Calu3 (cell line): ENCODE measurements at regions not wholly inside any gene's neighbourhood (a gene's known extent, or its start where the extent isn't known, plus 50 kb on each side); places are given as distances from the start of the nearest gene placed in this dataset.

Experiments used
- BruUV-seq: library from RNA; stranded (reverse); fragments of 400-500 nt; replicated peaks from 2 replicates; lab custom pipeline; 2021; lab: Mats Ljungman, UMichigan
- CTCF ChIA-PET: fragments of 300-600 bp; sonication (Branson Sonifier 250); formaldehyde crosslinking; loops from one replicate; lab custom pipeline; 2022; ENCODE audit warnings: antibody characterized with exemption; lab: Charles Lee
- DNase-seq: peaks from one replicate; pipeline ENCODE4 v3.0.0; 2022
- H3K27ac Mint-ChIP-seq: one replicate; pipeline ENCODE4 v1.8.0; 2022; ENCODE audit warnings: mixed read lengths; ENCODE audit not compliant: unreplicated experiment
- H3K27me3 Mint-ChIP-seq: one replicate; pipeline ENCODE4 v1.8.0; 2022; ENCODE audit warnings: mixed read lengths; ENCODE audit not compliant: unreplicated experiment
- H3K36me3 Mint-ChIP-seq: one replicate; pipeline ENCODE4 v1.8.0; 2022; ENCODE audit warnings: mild to moderate bottlenecking, moderate library complexity, mixed read lengths; ENCODE audit not compliant: insufficient read depth, unreplicated experiment
- H3K4me1 Mint-ChIP-seq: one replicate; pipeline ENCODE4 v1.8.0; 2022; ENCODE audit warnings: mild to moderate bottlenecking, low read depth, mixed read lengths; ENCODE audit not compliant: unreplicated experiment
- H3K4me3 Mint-ChIP-seq: one replicate; pipeline ENCODE4 v1.8.0; 2022; ENCODE audit warnings: mild to moderate bottlenecking, low read depth, moderate library complexity, mixed read lengths; ENCODE audit not compliant: unreplicated experiment
- H3K9me3 Mint-ChIP-seq: one replicate; pipeline ENCODE4 v1.8.0; 2022; ENCODE audit warnings: low read depth, mixed read lengths; ENCODE audit not compliant: unreplicated experiment
- intact Hi-C: fragments of 100-400 bp; cut with micrococcal nuclease; formaldehyde crosslinking; loops from one replicate; pipeline ENCODE4 v1.10.0; 2022; ENCODE audit not compliant: unreplicated experiment
- TF ChIP-seq, protein P1 (sequence below): fragments of 200-600 bp; IDR thresholded peaks from one replicate; pipeline ENCODE4 v1.8.0; 2022; ENCODE audit warnings: antibody characterized with exemption; ENCODE audit not compliant: unreplicated experiment

DNA sequence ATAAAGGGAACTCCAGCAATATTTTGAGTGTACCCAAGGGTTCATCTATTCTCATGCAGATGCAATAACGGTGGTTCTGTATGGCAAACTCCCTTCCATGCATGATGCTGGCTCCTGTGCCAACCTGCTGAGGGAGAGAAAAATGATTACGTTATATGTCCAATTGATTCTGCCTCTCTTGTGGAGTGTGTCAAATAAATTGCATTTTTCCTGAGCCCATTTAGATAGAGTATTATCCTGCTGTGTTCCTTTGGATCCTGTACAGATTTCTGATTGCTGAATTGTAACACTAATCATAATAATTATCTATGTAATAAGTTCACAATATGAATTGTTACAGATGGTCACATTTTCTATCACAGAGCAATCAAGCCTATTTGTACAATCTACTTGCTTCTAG, 821.7 kb downstream of the C4orf33 start:
- no peak overlapping the region for H3K27ac Mint-ChIP-seq
- H3K4me3 Mint-ChIP-seq = no peak overlapping the region
- CTCF ChIA-PET = no interaction called here
- no peaks in the 10 kb centered on the region for H3K27me3 Mint-ChIP-seq
- no peaks in the 10 kb centered on the region for H3K9me3 Mint-ChIP-seq
- intact Hi-C loops = no loop called here
- BruUV-seq = no TSS peak
- no peaks in the 10 kb centered on the region for H3K36me3 Mint-ChIP-seq
- no peaks in the 10 kb centered on the region for H3K4me1 Mint-ChIP-seq
- TF ChIP-seq, protein P1, sequence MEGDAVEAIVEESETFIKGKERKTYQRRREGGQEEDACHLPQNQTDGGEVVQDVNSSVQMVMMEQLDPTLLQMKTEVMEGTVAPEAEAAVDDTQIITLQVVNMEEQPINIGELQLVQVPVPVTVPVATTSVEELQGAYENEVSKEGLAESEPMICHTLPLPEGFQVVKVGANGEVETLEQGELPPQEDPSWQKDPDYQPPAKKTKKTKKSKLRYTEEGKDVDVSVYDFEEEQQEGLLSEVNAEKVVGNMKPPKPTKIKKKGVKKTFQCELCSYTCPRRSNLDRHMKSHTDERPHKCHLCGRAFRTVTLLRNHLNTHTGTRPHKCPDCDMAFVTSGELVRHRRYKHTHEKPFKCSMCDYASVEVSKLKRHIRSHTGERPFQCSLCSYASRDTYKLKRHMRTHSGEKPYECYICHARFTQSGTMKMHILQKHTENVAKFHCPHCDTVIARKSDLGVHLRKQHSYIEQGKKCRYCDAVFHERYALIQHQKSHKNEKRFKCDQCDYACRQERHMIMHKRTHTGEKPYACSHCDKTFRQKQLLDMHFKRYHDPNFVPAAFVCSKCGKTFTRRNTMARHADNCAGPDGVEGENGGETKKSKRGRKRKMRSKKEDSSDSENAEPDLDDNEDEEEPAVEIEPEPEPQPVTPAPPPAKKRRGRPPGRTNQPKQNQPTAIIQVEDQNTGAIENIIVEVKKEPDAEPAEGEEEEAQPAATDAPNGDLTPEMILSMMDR = no peak
- DNase-seq = no peak

DNA sequence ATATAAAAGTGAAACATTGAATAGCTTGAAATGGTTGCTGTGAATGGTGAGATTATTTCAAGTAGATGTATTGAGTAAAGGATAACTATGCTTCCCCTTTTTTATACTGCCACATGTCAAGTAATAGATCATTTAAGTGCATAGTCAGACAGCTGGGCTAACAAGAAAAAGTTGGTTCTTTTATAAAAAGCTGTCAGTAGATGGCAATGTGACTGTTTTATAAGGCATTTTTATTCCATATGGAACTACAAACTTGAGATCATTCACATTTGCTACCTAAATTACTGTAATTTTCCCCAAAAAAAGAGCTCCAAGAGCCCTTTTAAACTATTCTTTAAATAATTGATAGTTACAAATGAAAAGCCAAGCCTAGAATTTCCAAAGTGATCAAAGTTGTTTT, 831.0 kb downstream of the C4orf33 start:
- DNase-seq = no peak
- Mint-ChIP-seq H3K27me3 (no peaks in the 10 kb centered on the region), H3K36me3 (no peaks in the 10 kb centered on the region), H3K27ac (no peak overlapping the region), H3K9me3 (no peaks in the 10 kb centered on the region), H3K4me1 (no peaks in the 10 kb centered on the region), H3K4me3 (no peak overlapping the region)
- CTCF ChIA-PET = no interaction called here
- BruUV-seq = no TSS peak
- intact Hi-C loops = loop anchor here (10.0 kb wide), 3 partner anchors 402 to 562 kb away; no protein-coding TSS in a partner anchor
- TF ChIP-seq, protein P1 = no peak

DNA sequence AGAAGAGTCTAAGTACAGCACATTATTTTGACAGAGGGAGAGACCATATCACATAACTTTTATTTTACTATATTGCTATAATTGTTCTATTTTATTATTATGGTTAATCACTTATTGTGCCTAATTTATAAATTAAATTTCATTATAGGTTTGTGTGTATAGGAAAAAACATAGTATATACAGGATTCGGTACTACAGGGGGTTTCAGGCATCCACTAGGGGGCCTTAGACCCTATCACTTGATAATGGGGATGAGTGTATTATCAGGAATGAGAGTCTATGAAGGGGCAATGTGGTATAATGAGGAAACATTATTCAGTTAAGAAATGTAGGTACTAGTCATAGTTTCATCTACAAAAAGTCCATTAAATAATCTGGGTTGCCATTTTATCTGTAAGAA, 833.1 kb downstream of the C4orf33 start:
- Mint-ChIP-seq H3K4me1 (no peaks in the 10 kb centered on the region), H3K27me3 (no peaks in the 10 kb centered on the region), H3K36me3 (no peaks in the 10 kb centered on the region), H3K4me3 (no peak overlapping the region), H3K9me3 (no peaks in the 10 kb centered on the region), H3K27ac (no peak overlapping the region)
- no TSS peak for BruUV-seq
- CTCF ChIA-PET = interaction anchor here (0.7 kb wide), 1 partner anchor 323 kb away, joined by 3 read pairs; no protein-coding TSS in a partner anchor
- TF ChIP-seq, protein P1 = no peak
- intact Hi-C loops = loop anchor here (2.0 to 10.0 kb wide), 4 partner anchors 404 to 564 kb away; no protein-coding TSS in a partner anchor
- peak; percentile 3 for DNase-seq

DNA sequence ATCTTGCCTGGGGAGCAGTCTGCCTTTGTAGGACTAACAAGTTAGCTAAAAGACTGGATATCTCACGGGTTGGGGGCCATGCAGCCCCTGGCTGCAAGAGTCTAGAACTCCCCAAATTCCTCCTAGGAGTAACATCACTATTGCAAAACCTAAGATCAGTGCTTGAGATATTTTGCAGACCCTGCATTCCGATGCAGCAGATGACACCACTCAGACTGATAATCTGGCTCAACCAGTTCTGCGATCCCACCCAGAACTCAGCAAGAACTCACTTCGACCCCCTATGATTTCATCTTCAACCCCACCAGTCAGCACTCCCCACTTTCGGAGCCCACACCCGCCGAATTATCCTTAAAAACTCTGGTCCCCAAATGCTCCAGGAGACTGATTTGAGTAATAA, 834.0 kb downstream of the C4orf33 start:
- no peak for DNase-seq
- no TSS peak for BruUV-seq
- H3K27me3 Mint-ChIP-seq = no peaks in the 10 kb centered on the region
- H3K9me3 Mint-ChIP-seq = no peaks in the 10 kb centered on the region
- TF ChIP-seq, protein P1 = no peak
- no peaks in the 10 kb centered on the region for H3K36me3 Mint-ChIP-seq
- intact Hi-C loops = loop anchor here (2.0 to 10.0 kb wide), 4 partner anchors 405 to 565 kb away; no protein-coding TSS in a partner anchor
- H3K4me3 Mint-ChIP-seq = no peak overlapping the region
- no peak overlapping the region for H3K27ac Mint-ChIP-seq
- CTCF ChIA-PET = interaction anchor here (0.7 kb wide), 1 partner anchor 324 kb away, joined by 3 read pairs; no protein-coding TSS in a partner anchor
- no peaks in the 10 kb centered on the region for H3K4me1 Mint-ChIP-seq
